Calu3 (cell line): ENCODE measurements at regions not wholly inside any gene's neighbourhood (a gene's known extent, or its start where the extent isn't known, plus 50 kb on each side); places are given as distances from the start of the nearest gene placed in this dataset.

Experiments
- BruUV-seq: library from RNA; stranded (reverse); fragments of 400-500 nt; replicated peaks from 2 replicates; lab custom pipeline; 2021; lab: Mats Ljungman, UMichigan
- CTCF ChIA-PET: fragments of 300-600 bp; sonication (Branson Sonifier 250); formaldehyde crosslinking; loops from one replicate; lab custom pipeline; 2022; ENCODE audit warnings: antibody characterized with exemption; lab: Charles Lee
- DNase-seq: peaks from one replicate; pipeline ENCODE4 v3.0.0; 2022
- H3K27ac Mint-ChIP-seq: one replicate; pipeline ENCODE4 v1.8.0; 2022; ENCODE audit warnings: mixed read lengths; ENCODE audit not compliant: unreplicated experiment
- H3K27me3 Mint-ChIP-seq: one replicate; pipeline ENCODE4 v1.8.0; 2022; ENCODE audit warnings: mixed read lengths; ENCODE audit not compliant: unreplicated experiment
- H3K36me3 Mint-ChIP-seq: one replicate; pipeline ENCODE4 v1.8.0; 2022; ENCODE audit warnings: mild to moderate bottlenecking, moderate library complexity, mixed read lengths; ENCODE audit not compliant: insufficient read depth, unreplicated experiment
- H3K4me1 Mint-ChIP-seq: one replicate; pipeline ENCODE4 v1.8.0; 2022; ENCODE audit warnings: mild to moderate bottlenecking, low read depth, mixed read lengths; ENCODE audit not compliant: unreplicated experiment
- H3K4me3 Mint-ChIP-seq: one replicate; pipeline ENCODE4 v1.8.0; 2022; ENCODE audit warnings: mild to moderate bottlenecking, low read depth, moderate library complexity, mixed read lengths; ENCODE audit not compliant: unreplicated experiment
- H3K9me3 Mint-ChIP-seq: one replicate; pipeline ENCODE4 v1.8.0; 2022; ENCODE audit warnings: low read depth, mixed read lengths; ENCODE audit not compliant: unreplicated experiment
- intact Hi-C: fragments of 100-400 bp; cut with micrococcal nuclease; formaldehyde crosslinking; loops from one replicate; pipeline ENCODE4 v1.10.0; 2022; ENCODE audit not compliant: unreplicated experiment
- TF ChIP-seq, protein P1 (sequence below): fragments of 200-600 bp; IDR thresholded peaks from one replicate; pipeline ENCODE4 v1.8.0; 2022; ENCODE audit warnings: antibody characterized with exemption; ENCODE audit not compliant: unreplicated experiment

DNA sequence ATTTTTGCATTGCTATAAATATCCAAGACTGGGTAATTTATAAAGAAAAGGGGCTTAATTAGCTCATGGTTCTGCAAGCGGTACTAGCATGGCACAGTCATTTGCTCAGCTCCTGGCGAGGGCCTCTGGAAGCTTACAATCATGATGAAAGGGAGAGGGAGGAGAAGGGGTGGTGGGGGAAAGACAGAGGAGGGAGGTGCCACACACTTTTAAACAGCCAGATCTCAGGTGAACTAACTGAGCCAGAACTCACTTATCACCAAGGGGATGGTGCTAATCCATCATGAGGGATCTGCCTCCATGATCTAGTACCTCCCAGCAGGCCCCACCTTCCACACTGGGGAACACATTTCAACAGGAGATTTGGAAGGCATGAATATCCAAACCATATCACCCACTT, 476.3 kb downstream of the PCNX1 start:
- CTCF ChIA-PET = no interaction called here
- no TSS peak for BruUV-seq
- Mint-ChIP-seq H3K27me3 (no peaks in the 10 kb centered on the region), H3K27ac (no peak overlapping the region), H3K4me3 (no peak overlapping the region), H3K36me3 (no peaks in the 10 kb centered on the region), H3K9me3 (no peaks in the 10 kb centered on the region), H3K4me1 (peaks cover 18% of the 10 kb centered on the region)
- DNase-seq = no peak
- TF ChIP-seq, protein P1, sequence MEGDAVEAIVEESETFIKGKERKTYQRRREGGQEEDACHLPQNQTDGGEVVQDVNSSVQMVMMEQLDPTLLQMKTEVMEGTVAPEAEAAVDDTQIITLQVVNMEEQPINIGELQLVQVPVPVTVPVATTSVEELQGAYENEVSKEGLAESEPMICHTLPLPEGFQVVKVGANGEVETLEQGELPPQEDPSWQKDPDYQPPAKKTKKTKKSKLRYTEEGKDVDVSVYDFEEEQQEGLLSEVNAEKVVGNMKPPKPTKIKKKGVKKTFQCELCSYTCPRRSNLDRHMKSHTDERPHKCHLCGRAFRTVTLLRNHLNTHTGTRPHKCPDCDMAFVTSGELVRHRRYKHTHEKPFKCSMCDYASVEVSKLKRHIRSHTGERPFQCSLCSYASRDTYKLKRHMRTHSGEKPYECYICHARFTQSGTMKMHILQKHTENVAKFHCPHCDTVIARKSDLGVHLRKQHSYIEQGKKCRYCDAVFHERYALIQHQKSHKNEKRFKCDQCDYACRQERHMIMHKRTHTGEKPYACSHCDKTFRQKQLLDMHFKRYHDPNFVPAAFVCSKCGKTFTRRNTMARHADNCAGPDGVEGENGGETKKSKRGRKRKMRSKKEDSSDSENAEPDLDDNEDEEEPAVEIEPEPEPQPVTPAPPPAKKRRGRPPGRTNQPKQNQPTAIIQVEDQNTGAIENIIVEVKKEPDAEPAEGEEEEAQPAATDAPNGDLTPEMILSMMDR = no peak
- intact Hi-C loops = no loop called here

DNA sequence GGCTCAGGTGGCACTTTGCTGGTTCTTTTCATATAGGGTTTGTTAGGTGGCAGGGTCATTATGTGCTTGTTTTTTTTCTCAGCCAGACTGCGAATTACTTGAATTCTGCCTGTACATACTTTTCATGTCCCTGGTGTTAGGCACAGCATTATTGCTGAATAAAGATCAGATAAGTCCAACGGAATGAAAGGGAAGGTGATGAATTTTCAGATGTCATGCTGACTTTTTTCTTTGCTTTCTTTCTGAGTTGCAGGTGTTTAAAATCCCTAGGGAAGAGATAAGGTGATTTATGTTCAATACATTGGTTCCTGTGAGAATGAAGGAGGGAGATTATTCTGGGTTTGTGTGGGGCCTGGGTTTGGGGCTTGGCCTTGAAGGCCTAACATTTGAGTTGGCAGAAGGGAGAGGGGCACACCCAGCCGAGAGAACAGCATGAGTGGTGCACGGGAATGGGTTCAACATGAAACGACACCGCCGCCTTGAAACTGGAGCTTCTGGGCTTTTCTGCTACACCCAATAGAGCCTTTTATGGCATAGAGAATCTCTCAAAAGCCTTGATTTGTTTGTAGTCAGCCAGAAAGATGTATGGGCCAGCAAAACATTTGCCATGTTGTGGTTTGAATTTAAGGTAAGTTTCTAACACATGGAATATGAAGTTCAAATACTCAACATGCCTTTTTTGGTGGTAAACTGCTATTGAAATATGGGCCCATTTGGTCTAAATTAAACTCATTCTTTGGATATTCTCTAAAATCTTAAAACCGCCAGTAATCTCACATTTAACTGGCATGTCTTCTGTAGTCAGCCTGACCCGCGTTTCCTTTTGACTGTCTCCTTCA, 477.0 kb downstream of the PCNX1 start:
- CTCF ChIA-PET = interaction anchor here (0.6 kb wide), 1 partner anchor 543 kb away, joined by 5 read pairs; no protein-coding TSS in a partner anchor
- Mint-ChIP-seq H3K36me3 (no peaks in the 10 kb centered on the region), H3K4me1 (peaks cover 18% of the 10 kb centered on the region), H3K27me3 (no peaks in the 10 kb centered on the region), H3K27ac (no peak overlapping the region), H3K9me3 (no peaks in the 10 kb centered on the region), H3K4me3 (no peak overlapping the region)
- TF ChIP-seq, protein P1 = no peak
- no TSS peak for BruUV-seq
- intact Hi-C loops = no loop called here
- DNase-seq = no peak

DNA sequence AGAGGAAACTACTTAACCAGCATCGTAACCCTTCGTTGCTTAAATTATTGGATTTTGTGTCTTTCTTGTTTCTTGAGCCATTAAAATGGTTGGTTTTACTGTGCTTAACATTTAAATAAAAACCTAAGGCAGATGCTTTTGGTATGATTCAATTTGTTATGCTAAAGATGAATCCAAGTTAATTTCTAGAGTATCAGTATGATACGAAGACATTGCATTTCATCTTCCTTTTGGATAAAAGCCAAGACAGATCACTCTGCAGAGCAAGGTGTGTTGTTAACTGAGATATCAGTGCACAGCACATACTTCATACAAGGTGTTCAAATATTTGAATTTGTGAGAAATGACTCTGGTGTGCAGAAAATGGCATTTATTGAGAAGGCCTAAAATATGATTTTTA, 480.5 kb downstream of the PCNX1 start:
- H3K4me1 Mint-ChIP-seq = peaks cover 11% of the 10 kb centered on the region
- no TSS peak for BruUV-seq
- H3K9me3 Mint-ChIP-seq = no peaks in the 10 kb centered on the region
- TF ChIP-seq, protein P1 = no peak
- H3K36me3 Mint-ChIP-seq = no peaks in the 10 kb centered on the region
- H3K27me3 Mint-ChIP-seq = no peaks in the 10 kb centered on the region
- intact Hi-C loops = no loop called here
- DNase-seq = no peak
- CTCF ChIA-PET = no interaction called here
- H3K4me3 Mint-ChIP-seq = no peak overlapping the region
- H3K27ac Mint-ChIP-seq = no peak overlapping the region

DNA sequence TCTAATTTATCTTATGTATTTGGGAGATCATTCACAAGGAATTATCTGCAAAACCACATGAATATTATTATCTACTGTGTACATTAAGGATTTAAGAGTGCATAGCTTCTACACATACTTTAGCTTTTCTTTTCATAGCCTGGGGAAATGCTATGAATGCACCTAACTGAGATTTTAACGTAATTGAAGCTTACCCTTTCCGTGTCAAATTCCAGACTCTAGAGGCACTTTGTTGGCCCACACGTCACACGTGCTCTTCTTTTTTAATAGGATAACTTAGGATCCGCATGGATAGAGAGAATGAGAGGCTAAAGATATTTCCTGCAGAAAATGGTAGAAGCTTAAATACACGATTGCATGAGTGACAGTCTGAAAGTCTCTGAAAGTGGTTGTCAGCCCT, 481.1 kb downstream of the PCNX1 start:
- CTCF ChIA-PET = interaction anchor here (0.6 kb wide), 1 partner anchor 70 kb away, joined by 3 read pairs; no protein-coding TSS in a partner anchor
- TF ChIP-seq, protein P1 = no peak
- no peaks in the 10 kb centered on the region for H3K36me3 Mint-ChIP-seq
- intact Hi-C loops = no loop called here
- DNase-seq = no peak
- H3K9me3 Mint-ChIP-seq = no peaks in the 10 kb centered on the region
- H3K4me1 Mint-ChIP-seq = peaks cover 8% of the 10 kb centered on the region
- H3K4me3 Mint-ChIP-seq = no peak overlapping the region
- no peak overlapping the region for H3K27ac Mint-ChIP-seq
- no peaks in the 10 kb centered on the region for H3K27me3 Mint-ChIP-seq
- no TSS peak for BruUV-seq
